ENCODE measurements at regions not wholly inside any gene's neighbourhood (a gene's known extent, or its start where the extent isn't known, plus 50 kb on each side); places are given as distances from the start of the nearest gene placed in this dataset.

DNA sequence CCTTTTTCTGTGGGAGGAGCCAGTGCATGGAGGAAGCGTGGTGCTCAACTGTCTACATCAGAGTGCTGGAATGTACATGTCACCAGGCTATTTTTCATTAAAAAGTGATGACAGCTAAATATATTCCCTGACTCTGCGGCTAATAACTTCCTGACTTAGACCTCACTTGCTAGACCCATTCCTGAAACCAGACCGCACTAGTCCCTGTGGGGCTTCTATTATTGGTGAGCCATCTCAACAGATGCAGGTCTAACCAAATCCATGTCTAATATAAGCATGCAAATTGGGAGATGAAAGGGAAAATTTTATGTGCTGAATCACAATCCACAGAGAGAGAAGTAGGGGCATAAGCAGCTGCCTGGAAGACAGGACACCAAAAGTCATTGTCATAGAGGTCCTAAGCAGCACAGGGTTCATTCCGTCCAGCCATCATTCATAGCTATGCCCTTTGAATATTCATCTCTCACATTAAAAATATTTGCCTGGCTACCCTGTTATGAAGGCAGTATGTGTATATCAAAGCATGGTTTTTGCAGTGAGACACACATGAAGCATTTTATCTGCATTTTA is 110.9 kb upstream of the BLID start:
- no peak overlapping the region for H3K4me2 ChIP-seq (ENCODE audit: insufficient read depth, low read length)
- no peaks in the 10 kb centered on the region for H3K36me3 ChIP-seq (ENCODE audit: control insufficient read depth, insufficient read depth, low read length)
- DNase-seq (ENCODE audit: extremely low read depth in 1 of 4, low spot score in 3 of 4) (no peak), ATAC-seq (no peak), FAIRE-seq (no peak)
- no peaks in the 10 kb centered on the region for H3K9me3 ChIP-seq (replicated peaks; ENCODE audit: control insufficient read depth, insufficient read depth, low read depth, low read length)
- 5% methylated on average over 4 of the region's 4 CpGs for WGBS (ENCODE audit: insufficient coverage, low coverage, missing lambda C conversion rate)
- no peak overlapping the region for H3K27ac ChIP-seq (ENCODE audit: extremely low read depth, low read depth, low read length)
- H2AFZ ChIP-seq (ENCODE audit: low read depth, low read length): no peak overlapping the region
- no peaks in the 10 kb centered on the region for H3K79me2 ChIP-seq (ENCODE audit: control insufficient read depth, insufficient read depth, low read length)
- ChIA-PET CTCF (ENCODE audit: low intra/inter-chr PET ratio) (no interaction called here), POLR2A (no interaction called here)
- H3K9ac ChIP-seq (ENCODE audit: insufficient read depth in 1 of 2, low read depth in 2 of 2, low read length in 2 of 2): no peak overlapping the region
- H3K27me3 ChIP-seq (ENCODE audit: control insufficient read depth in 2 of 2, insufficient read depth in 2 of 2, low read length in 2 of 2): no peaks in the 10 kb centered on the region
- intact Hi-C loops (cut with micrococcal nuclease): no loop called here
- H4K20me1 ChIP-seq (replicated peaks; ENCODE audit: control insufficient read depth, insufficient read depth, low read length): no peaks in the 10 kb centered on the region
- no peaks in the 10 kb centered on the region for H3K9me1 ChIP-seq (ENCODE audit: control insufficient read depth, insufficient read depth, low read length)
- BruUV-seq (replicated peaks): no TSS peak
- no peak overlapping the region for H3K4me3 ChIP-seq
- no peaks in the 10 kb centered on the region for H3K4me1 ChIP-seq (replicated peaks in 1 of 2; ENCODE audit: control insufficient read depth in 2 of 2, insufficient read depth in 2 of 2, low read length in 2 of 2)
- in situ Hi-C loops (cut with MboI): no loop called here
- TF ChIP-seq CREB1 (IDR thresholded peaks at IDR 0.05): no peak
- TF ChIP-seq CREB1 (CRISPR knock-in tag; IDR thresholded peaks at IDR 0.05): no peak
- no peak for TF ChIP-seq RBM17 (IDR thresholded peaks at IDR 0.05; ENCODE audit: borderline replicate concordance, low read depth, low read length)
- no peak for TF ChIP-seq MLX (CRISPR knock-in tag; conservative IDR thresholded peaks at IDR 0.05)
- TF ChIP-seq, protein P1, sequence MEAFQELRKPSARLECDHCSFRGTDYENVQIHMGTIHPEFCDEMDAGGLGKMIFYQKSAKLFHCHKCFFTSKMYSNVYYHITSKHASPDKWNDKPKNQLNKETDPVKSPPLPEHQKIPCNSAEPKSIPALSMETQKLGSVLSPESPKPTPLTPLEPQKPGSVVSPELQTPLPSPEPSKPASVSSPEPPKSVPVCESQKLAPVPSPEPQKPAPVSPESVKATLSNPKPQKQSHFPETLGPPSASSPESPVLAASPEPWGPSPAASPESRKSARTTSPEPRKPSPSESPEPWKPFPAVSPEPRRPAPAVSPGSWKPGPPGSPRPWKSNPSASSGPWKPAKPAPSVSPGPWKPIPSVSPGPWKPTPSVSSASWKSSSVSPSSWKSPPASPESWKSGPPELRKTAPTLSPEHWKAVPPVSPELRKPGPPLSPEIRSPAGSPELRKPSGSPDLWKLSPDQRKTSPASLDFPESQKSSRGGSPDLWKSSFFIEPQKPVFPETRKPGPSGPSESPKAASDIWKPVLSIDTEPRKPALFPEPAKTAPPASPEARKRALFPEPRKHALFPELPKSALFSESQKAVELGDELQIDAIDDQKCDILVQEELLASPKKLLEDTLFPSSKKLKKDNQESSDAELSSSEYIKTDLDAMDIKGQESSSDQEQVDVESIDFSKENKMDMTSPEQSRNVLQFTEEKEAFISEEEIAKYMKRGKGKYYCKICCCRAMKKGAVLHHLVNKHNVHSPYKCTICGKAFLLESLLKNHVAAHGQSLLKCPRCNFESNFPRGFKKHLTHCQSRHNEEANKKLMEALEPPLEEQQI (IDR thresholded peaks at IDR 0.05): no peak
- TF ChIP-seq, protein P2, sequence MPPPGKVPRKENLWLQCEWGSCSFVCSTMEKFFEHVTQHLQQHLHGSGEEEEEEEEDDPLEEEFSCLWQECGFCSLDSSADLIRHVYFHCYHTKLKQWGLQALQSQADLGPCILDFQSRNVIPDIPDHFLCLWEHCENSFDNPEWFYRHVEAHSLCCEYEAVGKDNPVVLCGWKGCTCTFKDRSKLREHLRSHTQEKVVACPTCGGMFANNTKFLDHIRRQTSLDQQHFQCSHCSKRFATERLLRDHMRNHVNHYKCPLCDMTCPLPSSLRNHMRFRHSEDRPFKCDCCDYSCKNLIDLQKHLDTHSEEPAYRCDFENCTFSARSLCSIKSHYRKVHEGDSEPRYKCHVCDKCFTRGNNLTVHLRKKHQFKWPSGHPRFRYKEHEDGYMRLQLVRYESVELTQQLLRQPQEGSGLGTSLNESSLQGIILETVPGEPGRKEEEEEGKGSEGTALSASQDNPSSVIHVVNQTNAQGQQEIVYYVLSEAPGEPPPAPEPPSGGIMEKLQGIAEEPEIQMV (tag; conservative IDR thresholded peaks at IDR 0.05; ENCODE audit: low read depth): no peak
- no peak for TF ChIP-seq MITF (IDR thresholded peaks at IDR 0.05)
- TF ChIP-seq, protein P3, sequence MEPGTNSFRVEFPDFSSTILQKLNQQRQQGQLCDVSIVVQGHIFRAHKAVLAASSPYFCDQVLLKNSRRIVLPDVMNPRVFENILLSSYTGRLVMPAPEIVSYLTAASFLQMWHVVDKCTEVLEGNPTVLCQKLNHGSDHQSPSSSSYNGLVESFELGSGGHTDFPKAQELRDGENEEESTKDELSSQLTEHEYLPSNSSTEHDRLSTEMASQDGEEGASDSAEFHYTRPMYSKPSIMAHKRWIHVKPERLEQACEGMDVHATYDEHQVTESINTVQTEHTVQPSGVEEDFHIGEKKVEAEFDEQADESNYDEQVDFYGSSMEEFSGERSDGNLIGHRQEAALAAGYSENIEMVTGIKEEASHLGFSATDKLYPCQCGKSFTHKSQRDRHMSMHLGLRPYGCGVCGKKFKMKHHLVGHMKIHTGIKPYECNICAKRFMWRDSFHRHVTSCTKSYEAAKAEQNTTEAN (CRISPR knock-in tag; IDR thresholded peaks at IDR 0.05): no peak
- no peak for TF ChIP-seq PTTG1 (tag; IDR thresholded peaks at IDR 0.05; ENCODE audit: low read depth)
- TF ChIP-seq SIN3A (IDR thresholded peaks at IDR 0.05; ENCODE audit: borderline replicate concordance in 2 of 2, control insufficient read depth in 1 of 2, low read depth in 2 of 2, low read length in 2 of 2): no peak
- TF ChIP-seq GTF2A2 (tag; IDR thresholded peaks at IDR 0.05): no peak

Measured in K562 (cell line).